Adipocyte (in vitro differentiated cells): ENCODE measurements at regions not wholly inside any gene's neighbourhood (a gene's known extent, or its start where the extent isn't known, plus 50 kb on each side); places are given as distances from the start of the nearest gene placed in this dataset.
"Not testable (repeated sequence)": the region's sequence is repeated elsewhere in the genome, so short reads cannot be mapped to it uniquely, and the experiment has no call there.

ENCODE experiments used
- DNase-seq: peaks from one replicate; pipeline ENCODE4 v3.0.0-alpha.2; 2015; ENCODE audit warnings: low read depth
- H3K27me3 ChIP-seq: replicated peaks from 2 replicates; pipeline ENCODE4 v1.7.0; 2013; ENCODE audit warnings: mild to moderate bottlenecking, low read length, moderate library complexity; ENCODE audit not compliant: control insufficient read depth, insufficient read depth
- H3K36me3 ChIP-seq: 2 replicates; pipeline ENCODE4 v1.7.0; 2013; ENCODE audit warnings: low read length, mild to moderate bottlenecking, moderate library complexity; ENCODE audit not compliant: control insufficient read depth, insufficient read depth, severe bottlenecking
- H3K4me1 ChIP-seq: 2 replicates; pipeline ENCODE4 v1.7.0; 2013; ENCODE audit warnings: mild to moderate bottlenecking, low read length, moderate library complexity; ENCODE audit not compliant: control insufficient read depth, insufficient read depth
- H3K4me3 ChIP-seq: 2 replicates; pipeline ENCODE4 v1.7.0; 2013; ENCODE audit warnings: mild to moderate bottlenecking, low read length, moderate library complexity
- H3K9ac ChIP-seq: 2 replicates; pipeline ENCODE4 v1.7.0; 2013; ENCODE audit warnings: mild to moderate bottlenecking, low read length, moderate library complexity
- H3K9me3 ChIP-seq: 2 replicates; pipeline ENCODE4 v1.7.0; 2013; ENCODE audit warnings: mild to moderate bottlenecking, low read length, moderate library complexity; ENCODE audit not compliant: control insufficient read depth

GRCh38 chr1:233497679-233498078 lies 116.2 kb upstream of the KCNK1 start:
- H3K4me1 ChIP-seq, result peaks cover 5% of the 10 kb centered on the region
- no peak for DNase-seq
- peaks cover 12% of the 10 kb centered on the region for H3K27me3 ChIP-seq
- H3K36me3 ChIP-seq, result no peaks in the 10 kb centered on the region
- no peaks in the 10 kb centered on the region for H3K9me3 ChIP-seq
- H3K4me3 ChIP-seq, result no peak overlapping the region
- no peak overlapping the region for H3K9ac ChIP-seq

GRCh38 chr1:233500106-233500505 lies 113.8 kb upstream of the KCNK1 start:
- peaks cover 5% of the 10 kb centered on the region for H3K4me1 ChIP-seq
- peaks cover 12% of the 10 kb centered on the region for H3K27me3 ChIP-seq
- peaks cover 2% of the 10 kb centered on the region for H3K9me3 ChIP-seq
- no peak overlapping the region for H3K4me3 ChIP-seq
- H3K9ac ChIP-seq, result no peak overlapping the region
- no peak for DNase-seq
- H3K36me3 ChIP-seq, result no peaks in the 10 kb centered on the region

- peaks cover 4% of the 10 kb centered on the region for H3K27me3 ChIP-seq
- no peak for DNase-seq
- peaks cover 5% of the 10 kb centered on the region for H3K9me3 ChIP-seq
- no peak overlapping the region for H3K9ac ChIP-seq
- no peaks in the 10 kb centered on the region for H3K4me1 ChIP-seq
- no peaks in the 10 kb centered on the region for H3K36me3 ChIP-seq
- H3K4me3 ChIP-seq, result no peak overlapping the region
Observed at GRCh38 chr1:233503366-233503954, 110.4 kb upstream of the KCNK1 start.

- no peak overlapping the region for H3K9ac ChIP-seq
- H3K36me3 ChIP-seq, result no peaks in the 10 kb centered on the region
- H3K27me3 ChIP-seq, result no peaks in the 10 kb centered on the region
- DNase-seq, result no peak
- no peaks in the 10 kb centered on the region for H3K4me1 ChIP-seq
- H3K4me3 ChIP-seq, result no peak overlapping the region
- peaks cover 5% of the 10 kb centered on the region for H3K9me3 ChIP-seq
Observed at GRCh38 chr1:233505130-233505529, 108.8 kb upstream of the KCNK1 start.

GRCh38 chr1:233505889-233506288 lies 108.0 kb upstream of the KCNK1 start:
- not testable (repeated sequence) for H3K4me1 ChIP-seq, H3K9ac ChIP-seq, H3K9me3 ChIP-seq, H3K4me3 ChIP-seq, DNase-seq, H3K27me3 ChIP-seq, H3K36me3 ChIP-seq

- Histone ChIP-seq H3K4me1 (peaks cover 3% of the 10 kb centered on the region), H3K27me3 (no peaks in the 10 kb centered on the region), H3K4me3 (no peak overlapping the region), H3K9ac (no peak overlapping the region), H3K36me3 (no peaks in the 10 kb centered on the region), H3K9me3 (peaks cover 5% of the 10 kb centered on the region)
- DNase-seq, result no peak
Observed at GRCh38 chr1:233509526-233509925, 104.4 kb upstream of the KCNK1 start.

GRCh38 chr1:233512538-233512937 lies 101.4 kb upstream of the KCNK1 start:
- Histone ChIP-seq H3K36me3 (no peaks in the 10 kb centered on the region), H3K27me3 (no peaks in the 10 kb centered on the region), H3K4me3 (no peak overlapping the region), H3K4me1 (peaks cover 3% of the 10 kb centered on the region), H3K9me3 (no peaks in the 10 kb centered on the region), H3K9ac (no peak overlapping the region)
- DNase-seq, result no peak

GRCh38 chr1:233513431-233513830 lies 100.5 kb upstream of the KCNK1 start:
- no peaks in the 10 kb centered on the region for H3K9me3 ChIP-seq
- no peaks in the 10 kb centered on the region for H3K36me3 ChIP-seq
- H3K4me3 ChIP-seq, result no peak overlapping the region
- peak; percentile 43 for DNase-seq
- H3K4me1 ChIP-seq, result peaks cover 3% of the 10 kb centered on the region
- H3K9ac ChIP-seq, result no peak overlapping the region
- H3K27me3 ChIP-seq, result no peaks in the 10 kb centered on the region

- DNase-seq, result no peak
- Histone ChIP-seq H3K9me3 (no peaks in the 10 kb centered on the region), H3K9ac (no peak overlapping the region), H3K4me1 (peaks cover 3% of the 10 kb centered on the region), H3K4me3 (no peak overlapping the region), H3K36me3 (no peaks in the 10 kb centered on the region), H3K27me3 (no peaks in the 10 kb centered on the region)
Observed at GRCh38 chr1:233514946-233515391, 98.9 kb upstream of the KCNK1 start.

GRCh38 chr1:233516732-233517131 lies 97.2 kb upstream of the KCNK1 start:
- H3K4me1 ChIP-seq, result peaks cover 3% of the 10 kb centered on the region
- H3K27me3 ChIP-seq, result no peaks in the 10 kb centered on the region
- no peaks in the 10 kb centered on the region for H3K9me3 ChIP-seq
- DNase-seq, result no peak
- no peak overlapping the region for H3K4me3 ChIP-seq
- no peaks in the 10 kb centered on the region for H3K36me3 ChIP-seq
- no peak overlapping the region for H3K9ac ChIP-seq

- H3K27me3 ChIP-seq, result no peaks in the 10 kb centered on the region
- no peak overlapping the region for H3K4me3 ChIP-seq
- no peaks in the 10 kb centered on the region for H3K9me3 ChIP-seq
- DNase-seq, result peak; percentile 23
- H3K36me3 ChIP-seq, result no peaks in the 10 kb centered on the region
- no peak overlapping the region for H3K9ac ChIP-seq
- peaks cover under 1% of the 10 kb centered on the region for H3K4me1 ChIP-seq
Observed at GRCh38 chr1:233518344-233518743, 95.6 kb upstream of the KCNK1 start.
